ENCODE measurements at regions not wholly inside any gene's neighbourhood (a gene's known extent, or its start where the extent isn't known, plus 50 kb on each side); places are given as distances from the start of the nearest gene placed in this dataset.

DNA sequence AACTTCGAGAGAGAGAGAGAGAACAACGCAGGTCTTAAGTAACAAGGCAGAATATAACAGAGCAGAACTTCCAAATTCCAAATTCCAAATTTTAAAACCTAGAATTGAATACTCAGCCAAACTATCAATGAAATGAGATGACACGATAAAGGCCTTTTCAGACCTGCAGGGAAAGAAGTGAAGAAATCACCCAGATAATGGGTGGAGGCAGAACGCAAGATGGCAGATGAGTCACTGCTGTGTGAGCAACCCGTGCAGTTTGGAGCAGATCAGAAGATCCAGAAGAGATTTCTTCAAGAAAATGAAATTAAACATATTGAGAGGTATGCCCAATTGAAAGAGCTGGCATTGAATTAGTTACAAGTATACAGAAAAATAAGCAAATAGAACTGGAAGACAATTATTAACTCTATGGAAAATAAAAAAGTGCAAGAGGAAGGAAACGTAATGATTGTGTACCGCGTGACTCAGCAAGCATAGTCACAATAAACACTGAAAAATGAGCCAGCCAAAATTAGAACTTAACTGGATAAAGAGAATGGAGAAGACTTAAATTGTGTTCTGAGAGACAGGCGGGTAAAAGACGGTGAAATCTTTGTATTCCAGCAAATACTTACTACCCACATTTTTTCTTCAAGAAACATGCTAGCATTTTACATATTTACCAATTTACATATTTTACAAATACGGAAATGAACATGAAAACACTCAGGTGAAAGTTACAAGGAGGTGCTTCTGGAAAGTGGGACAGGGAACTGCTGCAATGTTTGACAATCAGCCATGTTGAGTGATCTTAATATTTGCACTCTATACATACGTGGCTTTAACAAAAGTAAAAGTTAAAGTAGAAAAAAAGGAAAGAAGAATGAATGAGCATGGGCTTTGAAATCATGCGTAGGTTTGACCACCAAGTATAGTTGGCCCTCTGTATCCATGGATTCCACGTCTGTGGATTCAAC is 87.9 kb upstream of the CDYL start:
- TF ChIP-seq, protein P1, sequence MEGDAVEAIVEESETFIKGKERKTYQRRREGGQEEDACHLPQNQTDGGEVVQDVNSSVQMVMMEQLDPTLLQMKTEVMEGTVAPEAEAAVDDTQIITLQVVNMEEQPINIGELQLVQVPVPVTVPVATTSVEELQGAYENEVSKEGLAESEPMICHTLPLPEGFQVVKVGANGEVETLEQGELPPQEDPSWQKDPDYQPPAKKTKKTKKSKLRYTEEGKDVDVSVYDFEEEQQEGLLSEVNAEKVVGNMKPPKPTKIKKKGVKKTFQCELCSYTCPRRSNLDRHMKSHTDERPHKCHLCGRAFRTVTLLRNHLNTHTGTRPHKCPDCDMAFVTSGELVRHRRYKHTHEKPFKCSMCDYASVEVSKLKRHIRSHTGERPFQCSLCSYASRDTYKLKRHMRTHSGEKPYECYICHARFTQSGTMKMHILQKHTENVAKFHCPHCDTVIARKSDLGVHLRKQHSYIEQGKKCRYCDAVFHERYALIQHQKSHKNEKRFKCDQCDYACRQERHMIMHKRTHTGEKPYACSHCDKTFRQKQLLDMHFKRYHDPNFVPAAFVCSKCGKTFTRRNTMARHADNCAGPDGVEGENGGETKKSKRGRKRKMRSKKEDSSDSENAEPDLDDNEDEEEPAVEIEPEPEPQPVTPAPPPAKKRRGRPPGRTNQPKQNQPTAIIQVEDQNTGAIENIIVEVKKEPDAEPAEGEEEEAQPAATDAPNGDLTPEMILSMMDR (IDR thresholded peaks at IDR 0.05; ENCODE audit: insufficient read depth, missing control alignments), result no peak
- no peak for DNase-seq (ENCODE audit: insufficient read length, low spot score)
- no peak for FAIRE-seq

DNA sequence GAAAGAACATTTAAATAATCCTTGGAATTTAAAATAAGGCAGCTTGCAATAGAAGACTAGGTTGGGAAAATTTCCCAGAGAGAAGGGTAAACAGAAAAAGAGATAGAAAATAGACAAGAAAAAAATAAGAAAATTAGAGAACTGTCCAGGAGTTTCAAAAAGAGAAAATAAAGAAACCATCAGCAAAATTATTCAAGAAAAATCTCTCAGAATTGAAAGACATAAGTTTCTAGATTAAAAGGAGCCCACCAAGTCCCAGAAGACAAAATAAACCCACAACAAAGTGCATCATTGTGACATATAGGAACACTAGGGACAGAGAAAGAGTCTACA is 88.6 kb upstream of the CDYL start:
- no peak for FAIRE-seq
- no peak for DNase-seq (ENCODE audit: insufficient read length, low spot score)
- TF ChIP-seq, protein P1 (IDR thresholded peaks at IDR 0.05; ENCODE audit: insufficient read depth, missing control alignments), result no peak

DNA sequence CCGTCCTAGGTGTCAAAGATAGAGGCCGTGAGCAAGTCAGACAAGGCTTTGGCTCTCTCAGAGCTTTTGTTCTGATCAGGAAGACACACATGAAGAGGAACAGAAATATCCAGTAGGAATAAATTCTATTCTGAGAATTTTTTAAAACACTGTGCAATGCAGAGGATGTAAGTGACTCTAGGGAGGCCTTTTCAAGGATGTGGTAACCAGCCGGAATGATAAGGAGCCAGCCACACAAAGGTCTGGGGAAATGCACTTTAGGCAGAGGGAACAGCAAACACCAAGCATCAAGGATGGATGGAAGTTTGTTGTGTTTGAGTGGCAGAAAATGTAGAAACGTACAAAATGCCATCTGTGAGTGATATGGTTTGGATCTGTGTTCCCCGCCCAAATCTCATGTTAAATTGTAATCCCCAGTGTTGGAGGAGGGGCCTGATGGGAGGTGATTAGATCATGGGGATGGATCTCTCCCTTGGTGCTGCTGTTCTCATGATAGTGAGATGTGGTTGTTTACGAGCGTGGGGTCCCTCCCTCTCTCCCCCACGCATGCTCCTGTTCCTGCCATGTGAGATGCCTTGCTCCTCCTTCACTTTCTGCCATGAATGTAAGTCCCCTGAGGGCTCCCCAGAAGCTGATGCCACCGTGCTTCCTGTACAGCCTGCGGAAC is 93.6 kb upstream of the CDYL start:
- TF ChIP-seq, protein P1 (IDR thresholded peaks at IDR 0.05; ENCODE audit: insufficient read depth, missing control alignments), result no peak
- FAIRE-seq (no peak), DNase-seq (ENCODE audit: insufficient read length, low spot score) (no peak)

DNA sequence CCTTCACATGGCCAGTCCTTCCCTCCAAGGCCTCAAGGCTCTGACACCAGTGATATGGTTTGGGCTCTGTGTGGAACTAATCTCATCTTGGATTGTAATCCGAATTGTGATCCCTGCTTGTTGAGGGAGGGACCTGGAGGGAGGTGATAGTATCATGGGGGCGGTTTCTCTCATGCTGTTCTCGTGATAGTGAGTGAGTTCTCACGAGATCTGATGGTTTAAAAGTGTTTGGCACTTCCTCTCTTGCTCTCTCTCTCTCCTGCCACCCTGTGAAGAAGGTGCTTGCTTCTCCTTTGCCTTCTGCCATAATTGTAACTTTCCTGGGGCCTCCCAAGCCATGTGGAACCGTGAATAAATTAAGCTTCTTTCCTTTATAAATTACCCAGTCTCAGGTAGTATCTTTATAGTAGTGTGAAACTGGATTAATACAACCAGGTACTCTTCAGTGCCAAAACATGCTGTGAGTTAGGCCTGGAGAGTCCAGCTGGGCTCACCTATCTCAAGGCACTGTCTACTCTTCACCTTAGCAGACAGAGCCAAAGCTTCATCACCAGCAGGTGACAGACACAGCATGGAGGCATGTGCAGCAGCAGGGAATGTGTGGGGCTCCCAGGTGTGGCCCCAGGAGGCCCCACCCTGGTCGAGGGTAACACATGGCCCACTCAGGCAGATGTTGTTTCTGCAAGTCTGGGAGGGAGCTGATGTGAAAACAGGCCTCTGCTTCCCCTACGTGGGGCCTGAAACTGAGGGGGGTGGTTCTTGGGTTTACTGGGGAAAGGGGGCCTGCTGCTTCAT is 97.5 kb upstream of the CDYL start:
- TF ChIP-seq, protein P1 (IDR thresholded peaks at IDR 0.05; ENCODE audit: insufficient read depth, missing control alignments), result no peak
- FAIRE-seq, result no peak
- DNase-seq (ENCODE audit: insufficient read length, low spot score), result no peak

DNA sequence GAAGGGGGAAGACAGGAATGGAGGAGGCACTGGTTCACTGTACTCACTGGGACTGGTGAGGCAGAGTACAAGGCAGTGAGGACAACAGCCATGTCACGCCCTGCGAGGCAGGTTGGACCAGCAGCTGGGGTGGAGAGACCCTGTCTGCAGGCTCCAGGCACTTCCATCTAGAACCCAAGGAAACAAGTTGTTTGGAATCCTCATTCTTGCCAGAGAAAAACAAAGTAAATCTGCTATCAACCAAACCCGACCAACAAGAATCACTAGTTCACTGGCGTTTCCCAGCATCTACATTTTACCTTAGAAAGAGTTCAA is 98.5 kb upstream of the CDYL start:
- DNase-seq (ENCODE audit: insufficient read length, low spot score), result no peak
- TF ChIP-seq, protein P1 (IDR thresholded peaks at IDR 0.05; ENCODE audit: insufficient read depth, missing control alignments), result no peak
- no peak for FAIRE-seq

DNA sequence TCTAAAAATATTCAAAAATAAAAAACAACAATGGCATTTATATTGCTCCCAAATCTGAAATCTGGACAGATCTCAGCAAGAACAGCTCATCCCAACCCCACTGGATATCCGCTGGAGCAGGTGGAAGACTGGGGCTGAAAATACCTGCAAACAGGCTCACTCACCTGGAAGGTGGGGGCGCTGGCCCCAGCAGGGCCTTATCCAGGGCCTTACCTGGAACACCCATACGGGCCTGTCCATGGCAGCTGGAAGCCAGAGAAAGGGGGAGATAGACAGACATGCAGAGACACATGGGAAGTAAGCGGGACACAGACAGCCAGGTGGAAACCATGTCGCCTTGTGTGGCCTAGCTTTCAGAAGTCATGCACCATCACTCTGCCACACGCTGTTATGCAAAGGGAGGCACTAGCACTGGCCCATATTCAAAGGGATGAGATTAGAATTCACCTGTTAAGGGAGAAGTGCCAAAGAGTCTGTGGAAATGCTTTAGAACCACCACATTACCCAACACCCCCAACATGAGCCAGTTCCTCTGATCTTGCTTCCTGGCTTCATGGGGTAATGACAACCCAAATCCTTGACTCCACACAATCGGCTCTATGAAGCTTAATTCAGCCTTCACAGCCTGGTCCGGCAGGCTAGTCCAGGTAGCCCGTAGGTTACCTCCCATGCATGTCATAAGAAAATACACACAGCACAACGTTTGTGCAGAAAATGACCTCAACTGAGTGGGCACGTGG is 99.0 kb upstream of the CDYL start:
- TF ChIP-seq, protein P1 (IDR thresholded peaks at IDR 0.05; ENCODE audit: insufficient read depth, missing control alignments), result no peak
- FAIRE-seq (no peak), DNase-seq (ENCODE audit: insufficient read length, low spot score) (no peak)

All from D721Med (cell line).